Spleen (tissue), 7 donors: ENCODE measurements at regions not wholly inside any gene's neighbourhood (a gene's known extent, or its start where the extent isn't known, plus 50 kb on each side); places are given as distances from the start of the nearest gene placed in this dataset.
"Not testable (repeated sequence)": the region's sequence is repeated elsewhere in the genome, so short reads cannot be mapped to it uniquely, and the experiment has no call there.

Experiments
- POLR2A ChIP-seq, 3 donors: fragments of 450-650 bp; IDR thresholded peaks; one replicate each; pipeline ENCODE4 v1.5.1; 2017; ENCODE audit warnings: antibody characterized with exemption in 3 of 3, mild to moderate bottlenecking in 1 of 3
- POLR2AphosphoS5 ChIP-seq, 3 donors: sonication (generic); formaldehyde crosslinking; IDR thresholded peaks; one replicate each; pipeline ENCODE4 v1.5.1; 2017; ENCODE audit warnings: antibody characterized with exemption in 3 of 3
- TF ChIP-seq, protein P1 (sequence below), 11 experiments: fragments of 200-600 bp in 7 of 11; fragments of 450-650 bp in 4 of 11; sonication (generic) in 4 of 11; IDR thresholded peaks in 8 of 11; conservative IDR thresholded peaks in 3 of 11; 1 replicate in 7 of 11; 2 replicates in 4 of 11; pipeline versions ENCODE4 v1.4.0 to v1.8.0; 2016 to 2021; ENCODE audit warnings: antibody characterized with exemption in 11 of 11, inconsistent platforms in 4 of 11, mild to moderate bottlenecking in 1 of 11
- donor health status: DM: no; HTN: no; CAD: no; lungs with moderate emphysema.
- donor health status: DM: no; HTN: no; CAD: no.
- donor health status: DM: no; HTN: no; CAD: no.

DNA sequence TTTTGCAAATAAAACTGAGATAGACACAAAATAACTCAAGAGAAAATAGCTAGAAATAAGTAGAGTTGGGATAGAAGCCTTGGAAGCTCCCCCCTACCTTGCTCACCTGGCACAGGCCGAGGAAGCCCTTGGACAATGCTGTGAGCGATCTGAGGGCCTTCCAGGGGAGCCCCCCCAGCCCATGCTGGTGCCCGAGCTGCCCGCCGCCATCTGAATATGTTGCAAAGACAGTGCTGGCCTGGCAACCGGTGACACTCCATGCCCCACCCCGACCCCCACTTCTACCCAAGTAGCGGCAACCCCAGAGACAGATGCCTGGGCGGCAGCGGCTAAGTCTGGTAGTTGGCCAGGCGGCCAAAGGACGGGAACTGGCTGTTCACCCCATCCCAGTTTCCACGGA, 1435.1 kb upstream of the TPTE start:
- TF ChIP-seq, protein P1, sequence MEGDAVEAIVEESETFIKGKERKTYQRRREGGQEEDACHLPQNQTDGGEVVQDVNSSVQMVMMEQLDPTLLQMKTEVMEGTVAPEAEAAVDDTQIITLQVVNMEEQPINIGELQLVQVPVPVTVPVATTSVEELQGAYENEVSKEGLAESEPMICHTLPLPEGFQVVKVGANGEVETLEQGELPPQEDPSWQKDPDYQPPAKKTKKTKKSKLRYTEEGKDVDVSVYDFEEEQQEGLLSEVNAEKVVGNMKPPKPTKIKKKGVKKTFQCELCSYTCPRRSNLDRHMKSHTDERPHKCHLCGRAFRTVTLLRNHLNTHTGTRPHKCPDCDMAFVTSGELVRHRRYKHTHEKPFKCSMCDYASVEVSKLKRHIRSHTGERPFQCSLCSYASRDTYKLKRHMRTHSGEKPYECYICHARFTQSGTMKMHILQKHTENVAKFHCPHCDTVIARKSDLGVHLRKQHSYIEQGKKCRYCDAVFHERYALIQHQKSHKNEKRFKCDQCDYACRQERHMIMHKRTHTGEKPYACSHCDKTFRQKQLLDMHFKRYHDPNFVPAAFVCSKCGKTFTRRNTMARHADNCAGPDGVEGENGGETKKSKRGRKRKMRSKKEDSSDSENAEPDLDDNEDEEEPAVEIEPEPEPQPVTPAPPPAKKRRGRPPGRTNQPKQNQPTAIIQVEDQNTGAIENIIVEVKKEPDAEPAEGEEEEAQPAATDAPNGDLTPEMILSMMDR (IDR thresholded peaks at IDR 0.05 in 8 of 11, conservative IDR thresholded peaks at IDR 0.05 in 3 of 11): not testable (repeated sequence)
- not testable (repeated sequence) for TF ChIP-seq POLR2A, POLR2AphosphoS5 (IDR thresholded peaks at IDR 0.05)
